Neural cell (in vitro differentiated cells): ENCODE measurements at regions not wholly inside any gene's neighbourhood (a gene's known extent, or its start where the extent isn't known, plus 50 kb on each side); places are given as distances from the start of the nearest gene placed in this dataset.

Experiments used
- H2AFZ ChIP-seq: fragments of 200-600, 300-800 bp; sonication (generic), shearing (Covaris generic); 2 replicates; pipeline ENCODE4 v1.6.0; 2014; ENCODE audit warnings: low read depth, mild to moderate bottlenecking, antibody characterized with exemption, low read length, moderate library complexity
- H3F3A ChIP-seq: fragments of 200-600 bp; shearing (Covaris generic); 2 replicates; pipeline ENCODE4 v1.6.1; 2016; ENCODE audit warnings: mild to moderate bottlenecking, moderate library complexity, mixed read lengths, antibody characterized with exemption, low read length; ENCODE audit not compliant: insufficient read depth, poor library complexity, severe bottlenecking
- H3K27ac ChIP-seq: fragments of 200-600, 300-800 bp; sonication (generic), shearing (Covaris generic); 2 replicates; pipeline ENCODE4 v1.5.1; 2014; ENCODE audit warnings: mild to moderate bottlenecking, low read length, moderate library complexity
- H3K27me3 ChIP-seq: fragments of 300-800, 200-600 bp; sonication (generic), shearing (Covaris generic); 2 replicates; pipeline ENCODE4 v1.6.0; 2014; ENCODE audit warnings: mild to moderate bottlenecking, low read depth, low read length, moderate library complexity; ENCODE audit not compliant: insufficient read depth
- H3K36me3 ChIP-seq: fragments of 300-800, 200-600 bp; sonication (generic), shearing (Covaris generic); 2 replicates; pipeline ENCODE4 v1.5.1; 2014; ENCODE audit warnings: mild to moderate bottlenecking, antibody characterized with exemption, low read length, moderate library complexity; ENCODE audit not compliant: insufficient read depth
- H3K4me2 ChIP-seq: fragments of 300-800, 200-600 bp; sonication (generic), shearing (Covaris generic); 2 replicates; pipeline ENCODE4 v1.6.0; 2014; ENCODE audit warnings: mild to moderate bottlenecking, low read length
- H3K4me3 ChIP-seq: fragments of 300-800, 200-600 bp; sonication (generic), shearing (Covaris generic); 2 replicates; pipeline ENCODE4 v1.5.1; 2014; ENCODE audit warnings: mild to moderate bottlenecking, low read length, moderate library complexity
- H3K79me2 ChIP-seq: fragments of 200-600 bp; shearing (Covaris generic); replicated peaks from 2 replicates; pipeline ENCODE4 v1.6.0; 2014; ENCODE audit warnings: mild to moderate bottlenecking, low read length, moderate library complexity; ENCODE audit not compliant: insufficient read depth
- H3K9ac ChIP-seq: fragments of 300-800, 200-600 bp; sonication (generic), shearing (Covaris generic); 2 replicates; pipeline ENCODE4 v1.6.1; 2016; ENCODE audit warnings: mild to moderate bottlenecking, low read length, mixed read lengths
- H3K9me2 ChIP-seq: fragments of 200-600 bp; shearing (Covaris generic); 2 replicates; pipeline ENCODE4 v1.6.1; 2016; ENCODE audit warnings: mild to moderate bottlenecking, low read length, mixed read lengths; ENCODE audit not compliant: insufficient read depth
- H3K9me3 ChIP-seq: fragments of 200-600, 300-800 bp; sonication (generic), shearing (Covaris generic); 2 replicates; pipeline ENCODE4 v1.6.1; 2016; ENCODE audit warnings: mild to moderate bottlenecking, mixed run types, low read length, moderate library complexity, mixed read lengths
- H4K20me1 ChIP-seq: fragments of 200-600 bp; shearing (Covaris generic); 2 replicates; pipeline ENCODE4 v1.6.1; 2016; ENCODE audit warnings: mild to moderate bottlenecking, mixed run types; ENCODE audit not compliant: insufficient read depth
- EP300 ChIP-seq: fragments of 450-650 bp; conservative IDR thresholded peaks from 2 replicates; pipeline ENCODE4 v1.6.1; 2014; ENCODE audit warnings: antibody characterized with exemption, mild to moderate bottlenecking, moderate library complexity; ENCODE audit not compliant: poor library complexity, severe bottlenecking
- EZH2 ChIP-seq: fragments of 200-600, 300-800 bp; shearing (Covaris generic), sonication (generic); IDR thresholded peaks from 2 replicates; pipeline ENCODE4 v1.6.1; 2014; ENCODE audit warnings: antibody characterized with exemption, low read length, borderline replicate concordance, mild to moderate bottlenecking; ENCODE audit not compliant: insufficient read depth, poor library complexity, severe bottlenecking
- MXI1 ChIP-seq: fragments of 450-650 bp; conservative IDR thresholded peaks from 2 replicates; pipeline ENCODE4 v1.6.1; 2014; ENCODE audit warnings: antibody characterized with exemption, mild to moderate bottlenecking; ENCODE audit not compliant: poor library complexity, severe bottlenecking
- POLR2AphosphoS5 ChIP-seq: IDR thresholded peaks from 2 replicates; pipeline ENCODE4 v1.6.1; 2012
- RAD21 ChIP-seq: fragments of 450-650 bp; conservative IDR thresholded peaks from 2 replicates; pipeline ENCODE4 v1.6.1; 2014; ENCODE audit warnings: antibody characterized with exemption, mild to moderate bottlenecking, moderate library complexity
- SMC3 ChIP-seq: fragments of 450-650 bp; conservative IDR thresholded peaks from 2 replicates; pipeline ENCODE4 v1.6.1; 2014; ENCODE audit warnings: antibody characterized with exemption, mild to moderate bottlenecking, moderate library complexity; ENCODE audit not compliant: poor library complexity
- TAF1 ChIP-seq: IDR thresholded peaks from 2 replicates; pipeline ENCODE4 v1.6.1; 2012; ENCODE audit warnings: low read depth
- TF ChIP-seq, protein P1 (sequence below): fragments of 450-650 bp; IDR thresholded peaks from 2 replicates; pipeline ENCODE4 v1.5.1; 2014; ENCODE audit warnings: antibody characterized with exemption, mild to moderate bottlenecking, moderate library complexity; ENCODE audit not compliant: poor library complexity, severe bottlenecking
- TF ChIP-seq, protein P2 (sequence below): IDR thresholded peaks from 2 replicates; pipeline ENCODE4 v1.6.1; 2012; ENCODE audit warnings: borderline replicate concordance

DNA sequence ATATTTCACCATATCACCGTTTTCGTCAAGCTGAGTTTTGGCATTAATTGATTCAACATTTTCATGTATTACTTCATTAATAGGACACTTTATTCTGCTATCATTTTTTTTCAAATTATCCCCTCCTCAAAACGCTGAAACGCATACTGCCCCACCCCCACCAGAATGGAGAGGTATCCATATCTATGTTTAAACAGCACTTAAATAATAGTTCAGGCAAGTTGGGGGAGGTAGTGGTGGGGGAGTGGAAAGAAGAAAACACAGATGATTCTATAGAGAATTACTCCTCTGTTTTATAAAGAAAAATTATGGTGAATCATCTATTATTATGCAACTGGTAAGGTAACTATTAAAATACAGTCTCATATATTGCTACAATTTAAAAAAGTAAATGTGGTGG, 314.4 kb upstream of the ZEB2 start:
- Histone ChIP-seq H3K9me3 (no peaks in the 10 kb centered on the region), H3K36me3 (no peaks in the 10 kb centered on the region), H3K9ac (no peak overlapping the region), H3K27ac (no peak overlapping the region), H3K4me2 (no peak overlapping the region), H2AFZ (no peak overlapping the region), H3K27me3 (no peaks in the 10 kb centered on the region), H3K4me3 (no peak overlapping the region), H3F3A (no peaks in the 10 kb centered on the region), H3K79me2 (no peaks in the 10 kb centered on the region), H4K20me1 (no peaks in the 10 kb centered on the region), H3K9me2 (no peaks in the 10 kb centered on the region)
- TF ChIP-seq SMC3 (no peak), POLR2AphosphoS5 (no peak), TAF1 (no peak), RAD21 (no peak), EZH2 (no peak)
- TF ChIP-seq, protein P1, sequence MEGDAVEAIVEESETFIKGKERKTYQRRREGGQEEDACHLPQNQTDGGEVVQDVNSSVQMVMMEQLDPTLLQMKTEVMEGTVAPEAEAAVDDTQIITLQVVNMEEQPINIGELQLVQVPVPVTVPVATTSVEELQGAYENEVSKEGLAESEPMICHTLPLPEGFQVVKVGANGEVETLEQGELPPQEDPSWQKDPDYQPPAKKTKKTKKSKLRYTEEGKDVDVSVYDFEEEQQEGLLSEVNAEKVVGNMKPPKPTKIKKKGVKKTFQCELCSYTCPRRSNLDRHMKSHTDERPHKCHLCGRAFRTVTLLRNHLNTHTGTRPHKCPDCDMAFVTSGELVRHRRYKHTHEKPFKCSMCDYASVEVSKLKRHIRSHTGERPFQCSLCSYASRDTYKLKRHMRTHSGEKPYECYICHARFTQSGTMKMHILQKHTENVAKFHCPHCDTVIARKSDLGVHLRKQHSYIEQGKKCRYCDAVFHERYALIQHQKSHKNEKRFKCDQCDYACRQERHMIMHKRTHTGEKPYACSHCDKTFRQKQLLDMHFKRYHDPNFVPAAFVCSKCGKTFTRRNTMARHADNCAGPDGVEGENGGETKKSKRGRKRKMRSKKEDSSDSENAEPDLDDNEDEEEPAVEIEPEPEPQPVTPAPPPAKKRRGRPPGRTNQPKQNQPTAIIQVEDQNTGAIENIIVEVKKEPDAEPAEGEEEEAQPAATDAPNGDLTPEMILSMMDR, result no peak

DNA sequence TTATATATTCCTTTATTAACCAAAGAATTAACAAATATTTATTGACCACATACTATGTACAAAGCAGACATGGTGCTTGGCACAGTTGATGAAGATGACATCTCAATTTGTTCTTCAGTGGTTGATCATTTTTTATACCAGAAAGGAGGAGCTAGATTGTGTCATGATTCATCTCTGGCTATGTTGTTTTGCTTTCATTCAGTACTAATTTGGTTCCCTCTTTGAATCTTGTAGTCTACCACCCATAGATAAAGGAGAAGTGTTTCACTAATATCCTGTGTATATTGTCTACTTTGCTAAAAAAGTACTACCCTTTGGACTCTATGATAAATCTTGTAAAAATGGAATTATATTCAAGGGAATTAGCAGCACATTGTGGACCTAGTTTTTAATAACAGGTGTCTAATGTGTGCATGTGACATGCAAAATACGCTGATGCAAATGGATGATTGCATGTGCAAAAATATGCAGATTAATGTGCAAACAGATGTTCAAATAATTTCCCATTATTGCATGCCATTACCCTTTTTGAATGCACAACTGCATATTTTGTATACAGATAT, 313.2 kb upstream of the ZEB2 start:
- TF ChIP-seq MXI1 (no peak), TAF1 (no peak), EZH2 (no peak), EP300 (no peak)
- TF ChIP-seq, protein P1, result no peak
- TF ChIP-seq, protein P2, sequence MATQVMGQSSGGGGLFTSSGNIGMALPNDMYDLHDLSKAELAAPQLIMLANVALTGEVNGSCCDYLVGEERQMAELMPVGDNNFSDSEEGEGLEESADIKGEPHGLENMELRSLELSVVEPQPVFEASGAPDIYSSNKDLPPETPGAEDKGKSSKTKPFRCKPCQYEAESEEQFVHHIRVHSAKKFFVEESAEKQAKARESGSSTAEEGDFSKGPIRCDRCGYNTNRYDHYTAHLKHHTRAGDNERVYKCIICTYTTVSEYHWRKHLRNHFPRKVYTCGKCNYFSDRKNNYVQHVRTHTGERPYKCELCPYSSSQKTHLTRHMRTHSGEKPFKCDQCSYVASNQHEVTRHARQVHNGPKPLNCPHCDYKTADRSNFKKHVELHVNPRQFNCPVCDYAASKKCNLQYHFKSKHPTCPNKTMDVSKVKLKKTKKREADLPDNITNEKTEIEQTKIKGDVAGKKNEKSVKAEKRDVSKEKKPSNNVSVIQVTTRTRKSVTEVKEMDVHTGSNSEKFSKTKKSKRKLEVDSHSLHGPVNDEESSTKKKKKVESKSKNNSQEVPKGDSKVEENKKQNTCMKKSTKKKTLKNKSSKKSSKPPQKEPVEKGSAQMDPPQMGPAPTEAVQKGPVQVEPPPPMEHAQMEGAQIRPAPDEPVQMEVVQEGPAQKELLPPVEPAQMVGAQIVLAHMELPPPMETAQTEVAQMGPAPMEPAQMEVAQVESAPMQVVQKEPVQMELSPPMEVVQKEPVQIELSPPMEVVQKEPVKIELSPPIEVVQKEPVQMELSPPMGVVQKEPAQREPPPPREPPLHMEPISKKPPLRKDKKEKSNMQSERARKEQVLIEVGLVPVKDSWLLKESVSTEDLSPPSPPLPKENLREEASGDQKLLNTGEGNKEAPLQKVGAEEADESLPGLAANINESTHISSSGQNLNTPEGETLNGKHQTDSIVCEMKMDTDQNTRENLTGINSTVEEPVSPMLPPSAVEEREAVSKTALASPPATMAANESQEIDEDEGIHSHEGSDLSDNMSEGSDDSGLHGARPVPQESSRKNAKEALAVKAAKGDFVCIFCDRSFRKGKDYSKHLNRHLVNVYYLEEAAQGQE, result no peak
- H3K79me2 ChIP-seq, result no peaks in the 10 kb centered on the region
- no peaks in the 10 kb centered on the region for H4K20me1 ChIP-seq
- no peak overlapping the region for H3K4me3 ChIP-seq
- no peaks in the 10 kb centered on the region for H3K36me3 ChIP-seq
- H3K4me2 ChIP-seq, result no peak overlapping the region
- H3K27ac ChIP-seq, result no peak overlapping the region
- no peak overlapping the region for H2AFZ ChIP-seq
- no peaks in the 10 kb centered on the region for H3K9me2 ChIP-seq
- H3K9me3 ChIP-seq, result no peaks in the 10 kb centered on the region
- H3F3A ChIP-seq, result no peaks in the 10 kb centered on the region
- no peaks in the 10 kb centered on the region for H3K27me3 ChIP-seq
- no peak overlapping the region for H3K9ac ChIP-seq
